ENCODE measurements at regions not wholly inside any gene's neighbourhood (a gene's known extent, or its start where the extent isn't known, plus 50 kb on each side); places are given as distances from the start of the nearest gene placed in this dataset.

DNA sequence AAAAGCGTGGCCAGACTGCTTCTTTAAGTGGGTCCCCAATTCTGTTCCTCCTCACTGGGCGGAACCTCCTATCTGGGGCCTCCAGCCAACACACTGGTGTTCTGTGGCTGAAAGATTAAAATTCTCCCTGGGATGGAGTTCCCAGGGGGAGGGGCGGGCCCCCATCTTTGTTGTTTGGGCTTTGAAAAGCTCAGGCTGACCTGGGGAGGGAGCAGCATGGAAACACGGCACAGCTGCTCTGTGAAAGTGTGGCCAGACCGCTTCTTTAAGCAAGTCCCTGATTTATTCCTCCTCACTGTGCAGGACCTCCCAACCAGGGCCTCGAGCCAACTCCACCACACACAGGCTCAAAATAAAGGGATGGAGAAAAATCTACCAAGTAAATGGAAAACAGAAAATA is 219.5 kb downstream of the TMEM47 start:
- Mint-ChIP-seq H3K4me3 (no peak overlapping the region), H3K27ac (no peak overlapping the region), H3K9me3 (peaks cover 10% of the 10 kb centered on the region), H3K4me1 (peaks cover 4% of the 10 kb centered on the region), H3K27me3 (ENCODE audit: insufficient read depth) (no peaks in the 10 kb centered on the region), H3K36me3 (ENCODE audit: low read depth) (no peaks in the 10 kb centered on the region)
- no peak for DNase-seq
- H3K27me3 ChIP-seq (ENCODE audit: control insufficient read depth, insufficient read depth, low read length, poor library complexity, severe bottlenecking) = no peaks in the 10 kb centered on the region
- no peak overlapping the region for H3K27ac ChIP-seq (ENCODE audit: low read depth, low read length)
- TF ChIP-seq, protein P1, sequence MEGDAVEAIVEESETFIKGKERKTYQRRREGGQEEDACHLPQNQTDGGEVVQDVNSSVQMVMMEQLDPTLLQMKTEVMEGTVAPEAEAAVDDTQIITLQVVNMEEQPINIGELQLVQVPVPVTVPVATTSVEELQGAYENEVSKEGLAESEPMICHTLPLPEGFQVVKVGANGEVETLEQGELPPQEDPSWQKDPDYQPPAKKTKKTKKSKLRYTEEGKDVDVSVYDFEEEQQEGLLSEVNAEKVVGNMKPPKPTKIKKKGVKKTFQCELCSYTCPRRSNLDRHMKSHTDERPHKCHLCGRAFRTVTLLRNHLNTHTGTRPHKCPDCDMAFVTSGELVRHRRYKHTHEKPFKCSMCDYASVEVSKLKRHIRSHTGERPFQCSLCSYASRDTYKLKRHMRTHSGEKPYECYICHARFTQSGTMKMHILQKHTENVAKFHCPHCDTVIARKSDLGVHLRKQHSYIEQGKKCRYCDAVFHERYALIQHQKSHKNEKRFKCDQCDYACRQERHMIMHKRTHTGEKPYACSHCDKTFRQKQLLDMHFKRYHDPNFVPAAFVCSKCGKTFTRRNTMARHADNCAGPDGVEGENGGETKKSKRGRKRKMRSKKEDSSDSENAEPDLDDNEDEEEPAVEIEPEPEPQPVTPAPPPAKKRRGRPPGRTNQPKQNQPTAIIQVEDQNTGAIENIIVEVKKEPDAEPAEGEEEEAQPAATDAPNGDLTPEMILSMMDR (conservative IDR thresholded peaks at IDR 0.05) = no peak
- no peaks in the 10 kb centered on the region for H3K36me3 ChIP-seq (ENCODE audit: control insufficient read depth, insufficient read depth, low read length)
- H3K9me3 ChIP-seq (ENCODE audit: control insufficient read depth, low read length) = no peaks in the 10 kb centered on the region
- WGBS, 2 experiments (ENCODE audit: insufficient coverage in 1 of 2, insufficient read length in 1 of 2) = 86% methylated on average over 6 of the region's 6 CpGs; no CpG with 5 or more reads in 1 of the 2 experiments
- H3K4me1 ChIP-seq (ENCODE audit: control insufficient read depth, insufficient read depth, low read length) = no peaks in the 10 kb centered on the region
- no peak overlapping the region for H3K9ac ChIP-seq (ENCODE audit: extremely low read depth, low read length, poor library complexity, severe bottlenecking)
- no peak overlapping the region for H3K4me3 ChIP-seq (ENCODE audit: low read length)

DNA sequence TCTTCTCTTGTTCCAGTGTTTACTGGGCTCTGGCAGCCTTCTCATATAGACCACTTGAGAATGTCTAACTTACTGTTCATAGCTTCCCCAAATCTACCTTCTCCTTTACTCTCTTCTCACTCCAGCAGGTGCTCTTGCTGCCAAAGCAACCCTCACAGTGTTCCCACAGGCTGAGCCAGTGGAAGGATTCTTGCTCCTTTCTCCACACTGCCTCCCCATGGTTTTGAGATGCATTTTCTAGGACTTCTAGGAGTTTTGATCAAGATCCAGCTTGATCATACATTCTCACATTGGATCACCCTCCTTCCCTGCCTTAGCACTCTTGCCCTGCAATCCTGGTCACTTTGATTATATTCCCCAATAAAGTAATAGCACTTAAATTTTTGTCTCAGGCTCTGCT is 230.8 kb downstream of the TMEM47 start:
- H3K27me3 Mint-ChIP-seq (ENCODE audit: insufficient read depth) = no peaks in the 10 kb centered on the region

DNA sequence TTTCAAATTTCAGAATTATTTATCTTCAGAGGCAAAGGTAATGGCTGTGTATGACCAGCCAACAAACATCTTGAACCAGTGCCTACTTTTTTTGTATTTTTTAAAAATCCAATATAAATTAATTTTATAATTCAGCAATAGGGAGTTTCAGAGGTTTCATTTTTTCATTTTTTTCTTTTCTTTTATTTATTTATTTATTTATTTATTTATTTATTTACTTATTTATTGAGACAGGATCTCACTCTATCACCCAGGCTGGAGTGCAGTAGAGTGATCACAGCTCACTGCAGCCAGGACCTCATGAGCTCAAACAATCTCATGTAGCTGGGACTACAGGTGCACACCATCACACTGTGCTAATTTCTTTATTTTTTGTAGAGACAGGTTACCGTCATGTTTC is 250.5 kb downstream of the TMEM47 start:
- no peaks in the 10 kb centered on the region for H3K27me3 ChIP-seq (ENCODE audit: control insufficient read depth, insufficient read depth, low read length, poor library complexity, severe bottlenecking)
- H3K4me3 Mint-ChIP-seq = no peak overlapping the region
- TF ChIP-seq, protein P1 (conservative IDR thresholded peaks at IDR 0.05) = no peak
- H3K27ac ChIP-seq (ENCODE audit: low read depth, low read length) = no peak overlapping the region
- H3K36me3 Mint-ChIP-seq (ENCODE audit: low read depth) = no peaks in the 10 kb centered on the region
- H3K9ac ChIP-seq (ENCODE audit: extremely low read depth, low read length, poor library complexity, severe bottlenecking) = no peak overlapping the region
- no peak overlapping the region for H3K4me3 ChIP-seq (ENCODE audit: low read length)
- H3K9me3 ChIP-seq (ENCODE audit: control insufficient read depth, low read length) = no peaks in the 10 kb centered on the region
- H3K4me1 ChIP-seq (ENCODE audit: control insufficient read depth, insufficient read depth, low read length) = no peaks in the 10 kb centered on the region
- H3K27me3 Mint-ChIP-seq (ENCODE audit: insufficient read depth) = no peaks in the 10 kb centered on the region
- H3K36me3 ChIP-seq (ENCODE audit: control insufficient read depth, insufficient read depth, low read length) = no peaks in the 10 kb centered on the region
- no peak for DNase-seq
- no peaks in the 10 kb centered on the region for H3K9me3 Mint-ChIP-seq
- no peaks in the 10 kb centered on the region for H3K4me1 Mint-ChIP-seq
- H3K27ac Mint-ChIP-seq = no peak overlapping the region
- 90 to 100% methylated on average over 1 of the region's 1 CpG for WGBS, 2 experiments (ENCODE audit: insufficient coverage in 1 of 2, insufficient read length in 1 of 2)

More for the DNA sequence above, 230.8 kb downstream of the TMEM47 start:
- Mint-ChIP-seq H3K4me1 (no peaks in the 10 kb centered on the region), H3K36me3 (ENCODE audit: low read depth) (no peaks in the 10 kb centered on the region), H3K27ac (no peak overlapping the region), H3K9me3 (peaks cover 4% of the 10 kb centered on the region), H3K4me3 (no peak overlapping the region)
- no peaks in the 10 kb centered on the region for H3K36me3 ChIP-seq (ENCODE audit: control insufficient read depth, insufficient read depth, low read length)
- TF ChIP-seq, protein P1 (conservative IDR thresholded peaks at IDR 0.05) = peak; percentile 75
- no peaks in the 10 kb centered on the region for H3K9me3 ChIP-seq (ENCODE audit: control insufficient read depth, low read length)
- no peak overlapping the region for H3K4me3 ChIP-seq (ENCODE audit: low read length)
- H3K9ac ChIP-seq (ENCODE audit: extremely low read depth, low read length, poor library complexity, severe bottlenecking) = no peak overlapping the region
- H3K27me3 ChIP-seq (ENCODE audit: control insufficient read depth, insufficient read depth, low read length, poor library complexity, severe bottlenecking) = no peaks in the 10 kb centered on the region
- H3K4me1 ChIP-seq (ENCODE audit: control insufficient read depth, insufficient read depth, low read length) = no peaks in the 10 kb centered on the region
- peak; percentile 65 for DNase-seq
- H3K27ac ChIP-seq (ENCODE audit: low read depth, low read length) = no peak overlapping the region
